GM12865 (cell line): ENCODE measurements at regions not wholly inside any gene's neighbourhood (a gene's known extent, or its start where the extent isn't known, plus 50 kb on each side); places are given as distances from the start of the nearest gene placed in this dataset.

Experiments used
- DNase-seq: peaks from one replicate; pipeline ENCODE4 v3.0.0; 2010; ENCODE audit warnings: low read depth
- H3K4me3 ChIP-seq: 2 replicates; pipeline ENCODE4 v1.5.1; 2011; ENCODE audit warnings: mild to moderate bottlenecking, low read depth, low read length, control low read depth
- CTCF ChIP-seq: IDR thresholded peaks from 2 replicates; pipeline ENCODE4 v1.5.1; 2011; ENCODE audit warnings: low read length, control low read depth, low read depth, inconsistent platforms; ENCODE audit not compliant: insufficient read depth; ENCODE audit errors: missing control alignments

- DNase-seq = no peak
- no peak for TF ChIP-seq CTCF
- H3K4me3 ChIP-seq = no peak overlapping the region
These were observed 146.4 kb downstream of the RBFOX3 start for GRCh38 chr17:79464318-79465010.

- H3K4me3 ChIP-seq = no peak overlapping the region
- no peak for TF ChIP-seq CTCF
- no peak for DNase-seq
These were observed 147.2 kb downstream of the RBFOX3 start for GRCh38 chr17:79463421-79464317.

- TF ChIP-seq CTCF = no peak
- DNase-seq = no peak
- no peak overlapping the region for H3K4me3 ChIP-seq
These were observed 149.8 kb downstream of the RBFOX3 start for GRCh38 chr17:79461041-79461440.

GRCh38 chr17:79459846-79460245 lies 151.0 kb downstream of the RBFOX3 start:
- no peak for DNase-seq
- no peak for TF ChIP-seq CTCF
- H3K4me3 ChIP-seq = no peak overlapping the region

- no peak overlapping the region for H3K4me3 ChIP-seq
- no peak for TF ChIP-seq CTCF
- no peak for DNase-seq
These were observed 151.7 kb downstream of the RBFOX3 start for GRCh38 chr17:79459003-79459655.

GRCh38 chr17:79458356-79458755 lies 152.5 kb downstream of the RBFOX3 start:
- no peak for DNase-seq
- no peak for TF ChIP-seq CTCF
- no peak overlapping the region for H3K4me3 ChIP-seq
